Thyroid gland (tissue), 4 donors: ENCODE measurements at regions not wholly inside any gene's neighbourhood (a gene's known extent, or its start where the extent isn't known, plus 50 kb on each side); places are given as distances from the start of the nearest gene placed in this dataset.

ENCODE experiments used
- POLR2A ChIP-seq, 2 donors: fragments of 450-650 bp; IDR thresholded peaks; one replicate each; pipeline ENCODE4 v1.6.1; 2017; ENCODE audit warnings: antibody characterized with exemption in 2 of 2, mild to moderate bottlenecking in 2 of 2, moderate library complexity in 1 of 2
- TF ChIP-seq, protein P1 (sequence below), 6 experiments: fragments of 200-600 bp in 3 of 6; fragments of 450-650 bp in 3 of 6; sonication (generic) in 3 of 6; IDR thresholded peaks; one replicate each; pipeline ENCODE4 v1.5.1; 2016 to 2019; ENCODE audit warnings: antibody characterized with exemption in 6 of 6, mild to moderate bottlenecking in 2 of 6, inconsistent platforms in 1 of 6, moderate library complexity in 1 of 6

DNA sequence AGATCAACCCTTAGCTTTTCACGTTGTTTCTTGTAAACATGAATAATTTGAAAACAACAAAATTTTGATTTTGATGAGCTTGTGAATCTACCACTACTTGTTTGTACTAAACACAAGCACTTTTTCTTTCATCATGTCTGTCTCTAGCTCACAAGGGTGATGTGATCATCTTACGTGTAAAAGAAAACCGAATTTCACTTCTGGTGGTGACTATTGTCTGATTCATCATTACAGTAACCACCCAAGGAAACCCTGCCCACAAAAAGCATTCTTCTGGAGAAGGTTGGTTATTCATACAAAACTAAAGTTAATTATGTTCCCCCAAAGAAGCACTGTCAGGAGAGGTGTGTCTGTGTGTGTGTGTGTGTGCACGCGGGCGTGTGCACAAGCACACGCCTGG, 285.4 kb downstream of the ZNF516 start:
- TF ChIP-seq, protein P1, sequence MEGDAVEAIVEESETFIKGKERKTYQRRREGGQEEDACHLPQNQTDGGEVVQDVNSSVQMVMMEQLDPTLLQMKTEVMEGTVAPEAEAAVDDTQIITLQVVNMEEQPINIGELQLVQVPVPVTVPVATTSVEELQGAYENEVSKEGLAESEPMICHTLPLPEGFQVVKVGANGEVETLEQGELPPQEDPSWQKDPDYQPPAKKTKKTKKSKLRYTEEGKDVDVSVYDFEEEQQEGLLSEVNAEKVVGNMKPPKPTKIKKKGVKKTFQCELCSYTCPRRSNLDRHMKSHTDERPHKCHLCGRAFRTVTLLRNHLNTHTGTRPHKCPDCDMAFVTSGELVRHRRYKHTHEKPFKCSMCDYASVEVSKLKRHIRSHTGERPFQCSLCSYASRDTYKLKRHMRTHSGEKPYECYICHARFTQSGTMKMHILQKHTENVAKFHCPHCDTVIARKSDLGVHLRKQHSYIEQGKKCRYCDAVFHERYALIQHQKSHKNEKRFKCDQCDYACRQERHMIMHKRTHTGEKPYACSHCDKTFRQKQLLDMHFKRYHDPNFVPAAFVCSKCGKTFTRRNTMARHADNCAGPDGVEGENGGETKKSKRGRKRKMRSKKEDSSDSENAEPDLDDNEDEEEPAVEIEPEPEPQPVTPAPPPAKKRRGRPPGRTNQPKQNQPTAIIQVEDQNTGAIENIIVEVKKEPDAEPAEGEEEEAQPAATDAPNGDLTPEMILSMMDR (IDR thresholded peaks at IDR 0.05) = no peak
- TF ChIP-seq POLR2A (IDR thresholded peaks at IDR 0.05) = no peak
